CD14-positive monocyte (primary cell): ENCODE measurements at regions not wholly inside any gene's neighbourhood (a gene's known extent, or its start where the extent isn't known, plus 50 kb on each side); places are given as distances from the start of the nearest gene placed in this dataset.

ENCODE experiments used
- DNase-seq, 3 donors: peaks; one replicate each; pipeline ENCODE4 v3.0.0-alpha.2; 2011 to 2022
- H2AFZ ChIP-seq: 2 replicates; pipeline ENCODE4 v1.6.0; 2012; ENCODE audit warnings: mild to moderate bottlenecking, low read depth, low read length, inconsistent platforms; ENCODE audit not compliant: insufficient read depth, poor library complexity, severe bottlenecking
- H3K27ac ChIP-seq, 2 donors: 1 replicate in 1 of 2; 2 replicates in 1 of 2; pipeline ENCODE4 v1.5.1; 2012 to 2013; ENCODE audit warnings: low read length in 2 of 2, control low read depth in 1 of 2, inconsistent platforms in 1 of 2, low read depth in 1 of 2, mild to moderate bottlenecking in 1 of 2
- H3K27me3 ChIP-seq, 2 donors: one replicate each; pipeline versions ENCODE4 v1.6.0 to v1.6.1; 2011 to 2013; ENCODE audit warnings: low read length in 2 of 2; ENCODE audit not compliant: control insufficient read depth in 2 of 2, insufficient read depth in 2 of 2
- H3K36me3 ChIP-seq, 2 donors: replicated peaks in 1 of 2; 1 replicate in 1 of 2; 2 replicates in 1 of 2; pipeline versions ENCODE4 v1.5.1 to v1.6.1; 2012 to 2013; ENCODE audit warnings: low read length in 2 of 2, control low read depth in 1 of 2, inconsistent platforms in 1 of 2, mild to moderate bottlenecking in 1 of 2; ENCODE audit not compliant: insufficient read depth in 2 of 2, control insufficient read depth in 1 of 2
- H3K4me1 ChIP-seq, 2 donors: 1 replicate in 1 of 2; 2 replicates in 1 of 2; pipeline versions ENCODE4 v1.5.1 to v1.6.1; 2012 to 2013; ENCODE audit warnings: low read length in 2 of 2, control low read depth in 1 of 2, inconsistent platforms in 1 of 2, mild to moderate bottlenecking in 1 of 2, moderate library complexity in 1 of 2; ENCODE audit not compliant: insufficient read depth in 2 of 2, control insufficient read depth in 1 of 2
- H3K4me2 ChIP-seq: replicated peaks from 2 replicates; pipeline ENCODE3; 2012; ENCODE audit warnings: low read length, moderate library complexity, mild to moderate bottlenecking; ENCODE audit not compliant: poor library complexity, severe bottlenecking; ENCODE audit errors: extremely low read depth
- H3K4me3 ChIP-seq, 3 experiments: fragments of 200-600 bp in 1 of 3; sonication (generic) in 1 of 3; replicated peaks in 1 of 3; 1 replicate in 2 of 3; 2 replicates in 1 of 3; pipeline ENCODE4 v1.5.1; 2011 to 2013; ENCODE audit warnings: low read length in 3 of 3, mild to moderate bottlenecking in 3 of 3, control low read depth in 2 of 3, low read depth in 2 of 3, inconsistent platforms in 1 of 3, moderate library complexity in 1 of 3
- H3K79me2 ChIP-seq: 2 replicates; pipeline ENCODE4 v1.6.0; 2012; ENCODE audit warnings: mild to moderate bottlenecking, control low read depth, inconsistent platforms, low read length, moderate library complexity; ENCODE audit not compliant: insufficient read depth
- H3K9ac ChIP-seq: 2 replicates; pipeline ENCODE4 v1.6.0; 2017; ENCODE audit warnings: low read length, mild to moderate bottlenecking; ENCODE audit not compliant: insufficient read depth, poor library complexity, severe bottlenecking
- H3K9me3 ChIP-seq, 2 donors: replicated peaks in 1 of 2; 1 replicate in 1 of 2; 2 replicates in 1 of 2; pipeline versions ENCODE4 v1.5.1 to v1.6.1; 2012 to 2013; ENCODE audit warnings: low read length in 2 of 2, control low read depth in 1 of 2; ENCODE audit not compliant: control insufficient read depth in 1 of 2, insufficient read depth in 1 of 2
- H4K20me1 ChIP-seq: 2 replicates; pipeline ENCODE4 v1.6.0; 2012; ENCODE audit warnings: mild to moderate bottlenecking, low read length, control low read depth, moderate library complexity; ENCODE audit not compliant: insufficient read depth
- H3K27ac Mint-ChIP-seq, 7 donors: one replicate each; pipeline ENCODE4 v1.8.0; 2020; ENCODE audit warnings: mild to moderate bottlenecking in 7 of 7, mixed read lengths in 7 of 7, moderate library complexity in 6 of 7, inconsistent platforms in 2 of 7
- H3K27me3 Mint-ChIP-seq, 3 donors: one replicate each; pipeline ENCODE4 v1.8.0; 2021 to 2022; ENCODE audit warnings: low read depth in 3 of 3, mild to moderate bottlenecking in 3 of 3, mixed read lengths in 3 of 3, moderate library complexity in 3 of 3, inconsistent platforms in 1 of 3
- H3K36me3 Mint-ChIP-seq, 2 donors: one replicate each; pipeline ENCODE4 v1.8.0; 2020; ENCODE audit warnings: mixed read lengths in 2 of 2, inconsistent platforms in 1 of 2, mild to moderate bottlenecking in 1 of 2
- H3K4me1 Mint-ChIP-seq: one replicate; pipeline ENCODE4 v1.8.0; 2020; ENCODE audit warnings: mild to moderate bottlenecking, mixed read lengths
- H3K4me3 Mint-ChIP-seq, 2 donors: one replicate each; pipeline ENCODE4 v1.8.0; 2020; ENCODE audit warnings: mild to moderate bottlenecking in 2 of 2, mixed read lengths in 2 of 2, moderate library complexity in 1 of 2
- H3K9me3 Mint-ChIP-seq, 7 donors: one replicate each; pipeline ENCODE4 v1.8.0; 2020 to 2022; ENCODE audit warnings: mixed read lengths in 7 of 7, mild to moderate bottlenecking in 6 of 7, moderate library complexity in 6 of 7, inconsistent platforms in 2 of 7
- CTCF ChIP-seq: fragments of 200-600 bp; IDR thresholded peaks from one replicate; pipeline ENCODE4 v1.8.0; 2022; ENCODE audit warnings: antibody characterized with exemption, mild to moderate bottlenecking
- WGBS: methylation state at CpG from one replicate; pipeline ENCODE4 v1.1.5; 2013; ENCODE audit warnings: missing lambda C conversion rate; ENCODE audit not compliant: insufficient coverage; 5-methylcytosine and 5-hydroxymethylcytosine counted together
- intact Hi-C, 2 donors: fragments of 100-400 bp; cut with micrococcal nuclease; formaldehyde crosslinking; loops; one replicate each; pipeline versions ENCODE4 v1.15.0 to v1.15.1; 2023

- no peak overlapping the region for H3K27ac ChIP-seq
- WGBS: no CpG with 5 or more reads among the region's 2 CpGs
- H3K4me1 ChIP-seq: no peaks in the 10 kb centered on the region
- TF ChIP-seq CTCF: no peak
- DNase-seq: no peak
- no peak overlapping the region for H3K27ac Mint-ChIP-seq
- H4K20me1 ChIP-seq: no peaks in the 10 kb centered on the region
- no peak overlapping the region for H3K4me3 ChIP-seq
- no peak overlapping the region for H3K9ac ChIP-seq
- H3K9me3 Mint-ChIP-seq: peaks cover 0 to 3% (median 0%) of the 10 kb centered on the region in 7 donors
- H3K36me3 ChIP-seq: no peaks in the 10 kb centered on the region
- H3K4me1 Mint-ChIP-seq: no peaks in the 10 kb centered on the region
- H3K36me3 Mint-ChIP-seq: no peaks in the 10 kb centered on the region
- H3K27me3 Mint-ChIP-seq: peaks cover 0 to 2% (median 1%) of the 10 kb centered on the region in 3 donors
- no peaks in the 10 kb centered on the region for H3K27me3 ChIP-seq
- H3K4me3 Mint-ChIP-seq: no peak overlapping the region
- no peaks in the 10 kb centered on the region for H3K9me3 ChIP-seq
- no peak overlapping the region for H3K4me2 ChIP-seq
- intact Hi-C loops: no loop called here
- H2AFZ ChIP-seq: no peak overlapping the region
- no peaks in the 10 kb centered on the region for H3K79me2 ChIP-seq
Observed at GRCh38 chr11:80144897-80145594, 704.2 kb upstream of the TENM4 start.

GRCh38 chr11:80136991-80137390, 696.2 kb upstream of the TENM4 start:
- no peaks in the 10 kb centered on the region for H3K79me2 ChIP-seq
- intact Hi-C loops: no loop called here
- no peaks in the 10 kb centered on the region for H3K27me3 ChIP-seq
- no peak overlapping the region for H3K9ac ChIP-seq
- WGBS: 45% methylated on average over 2 of the region's 3 CpGs
- no peaks in the 10 kb centered on the region for H3K36me3 ChIP-seq
- H3K27ac ChIP-seq: no peak overlapping the region
- H3K4me1 Mint-ChIP-seq: no peaks in the 10 kb centered on the region
- no peak overlapping the region for H3K27ac Mint-ChIP-seq
- no peak overlapping the region for H3K4me2 ChIP-seq
- H3K9me3 Mint-ChIP-seq: peaks cover 0 to 11% (median 3%) of the 10 kb centered on the region in 7 donors
- H3K36me3 Mint-ChIP-seq: no peaks in the 10 kb centered on the region
- H3K4me1 ChIP-seq: no peaks in the 10 kb centered on the region
- peaks cover 0 to 3% (median 0%) of the 10 kb centered on the region in 3 donors for H3K27me3 Mint-ChIP-seq
- no peaks in the 10 kb centered on the region for H4K20me1 ChIP-seq
- H3K4me3 ChIP-seq: no peak overlapping the region
- no peak for DNase-seq
- no peak overlapping the region for H3K4me3 Mint-ChIP-seq
- H2AFZ ChIP-seq: no peak overlapping the region
- no peak for TF ChIP-seq CTCF
- H3K9me3 ChIP-seq: peaks cover 4% of the 10 kb centered on the region in 2 donors
